Osteocyte (in vitro differentiated cells): ENCODE measurements at regions not wholly inside any gene's neighbourhood (a gene's known extent, or its start where the extent isn't known, plus 50 kb on each side); places are given as distances from the start of the nearest gene placed in this dataset.

Experiments
- DNase-seq: peaks from one replicate; pipeline ENCODE4 v3.0.0; 2021; ENCODE audit warnings: mixed read lengths; ENCODE audit not compliant: unreplicated experiment; ENCODE audit errors: extremely low spot score
- H3K27ac Mint-ChIP-seq: one replicate; pipeline ENCODE4 v1.8.0; 2021; ENCODE audit warnings: mild to moderate bottlenecking, mixed read lengths; ENCODE audit not compliant: unreplicated experiment
- H3K27me3 Mint-ChIP-seq: one replicate; pipeline ENCODE4 v1.8.0; 2021; ENCODE audit warnings: mixed read lengths; ENCODE audit not compliant: unreplicated experiment
- H3K36me3 Mint-ChIP-seq: one replicate; pipeline ENCODE4 v1.8.0; 2021; ENCODE audit warnings: mixed read lengths; ENCODE audit not compliant: unreplicated experiment
- H3K4me1 Mint-ChIP-seq: one replicate; pipeline ENCODE4 v1.8.0; 2021; ENCODE audit warnings: mixed read lengths; ENCODE audit not compliant: unreplicated experiment
- H3K4me3 Mint-ChIP-seq: one replicate; pipeline ENCODE4 v1.8.0; 2021; ENCODE audit warnings: mild to moderate bottlenecking, moderate library complexity, mixed read lengths; ENCODE audit not compliant: unreplicated experiment
- H3K9me3 Mint-ChIP-seq: one replicate; pipeline ENCODE4 v1.8.0; 2021; ENCODE audit warnings: mixed read lengths; ENCODE audit not compliant: unreplicated experiment
- CTCF ChIP-seq: fragments of 200-600 bp; sonication (generic); IDR thresholded peaks from 2 replicates; pipeline ENCODE4 v1.5.0; 2021; ENCODE audit warnings: antibody characterized with exemption, mild to moderate bottlenecking, moderate library complexity

GRCh38 chr6:51261691-51262090 lies 443.0 kb downstream of the TFAP2B start:
- Mint-ChIP-seq H3K4me3 (no peak overlapping the region), H3K4me1 (peaks cover 5% of the 10 kb centered on the region), H3K27ac (no peak overlapping the region), H3K36me3 (no peaks in the 10 kb centered on the region), H3K27me3 (no peaks in the 10 kb centered on the region), H3K9me3 (no peaks in the 10 kb centered on the region)
- TF ChIP-seq CTCF, result no peak
- DNase-seq, result no peak

- no peak for DNase-seq
- Mint-ChIP-seq H3K4me1 (peaks cover 4% of the 10 kb centered on the region), H3K27ac (no peak overlapping the region), H3K4me3 (no peak overlapping the region), H3K36me3 (no peaks in the 10 kb centered on the region), H3K27me3 (no peaks in the 10 kb centered on the region), H3K9me3 (no peaks in the 10 kb centered on the region)
- no peak for TF ChIP-seq CTCF
Observed at GRCh38 chr6:51265426-51265825, 446.8 kb downstream of the TFAP2B start.

- Mint-ChIP-seq H3K4me1 (peaks cover 4% of the 10 kb centered on the region), H3K4me3 (no peak overlapping the region), H3K27ac (no peak overlapping the region), H3K9me3 (no peaks in the 10 kb centered on the region), H3K36me3 (no peaks in the 10 kb centered on the region), H3K27me3 (no peaks in the 10 kb centered on the region)
- TF ChIP-seq CTCF, result no peak
- DNase-seq, result no peak
Observed at GRCh38 chr6:51266604-51267003, 447.9 kb downstream of the TFAP2B start.

GRCh38 chr6:51268666-51269065 lies 450.0 kb downstream of the TFAP2B start:
- no peak for TF ChIP-seq CTCF
- H3K4me1 Mint-ChIP-seq, result peaks cover 6% of the 10 kb centered on the region
- no peak overlapping the region for H3K4me3 Mint-ChIP-seq
- H3K27ac Mint-ChIP-seq, result no peak overlapping the region
- H3K9me3 Mint-ChIP-seq, result no peaks in the 10 kb centered on the region
- no peak for DNase-seq
- no peaks in the 10 kb centered on the region for H3K27me3 Mint-ChIP-seq
- no peaks in the 10 kb centered on the region for H3K36me3 Mint-ChIP-seq

- Mint-ChIP-seq H3K4me1 (peaks cover 8% of the 10 kb centered on the region), H3K36me3 (no peaks in the 10 kb centered on the region), H3K9me3 (no peaks in the 10 kb centered on the region), H3K27me3 (no peaks in the 10 kb centered on the region), H3K4me3 (no peak overlapping the region), H3K27ac (no peak overlapping the region)
- no peak for DNase-seq
- no peak for TF ChIP-seq CTCF
Observed at GRCh38 chr6:51269876-51270275, 451.2 kb downstream of the TFAP2B start.
